Left lung (tissue), 4 donors: ENCODE measurements at regions not wholly inside any gene's neighbourhood (a gene's known extent, or its start where the extent isn't known, plus 50 kb on each side); places are given as distances from the start of the nearest gene placed in this dataset.

ENCODE experiments used
- ATAC-seq: fragments of 200-7000 bp; cut with Tn5 transposase; one replicate; pipeline ENCODE4 v1.9.1; 2020; ENCODE audit warnings: moderate library complexity
- DNase-seq, 4 donors: peaks; one replicate each; pipeline ENCODE4 v3.0.0-alpha.2; 2013 to 2020
- H3K27ac ChIP-seq, 2 donors: fragments of 200-600 bp; sonication (generic) in 1 of 2; one replicate each; pipeline versions ENCODE4 v1.5.0 to v1.8.0; 2020 to 2021
- H3K27me3 ChIP-seq, 2 donors: fragments of 200-600 bp; sonication (generic) in 1 of 2; one replicate each; pipeline versions ENCODE4 v1.5.0 to v1.8.0; 2020 to 2021
- H3K36me3 ChIP-seq, 2 donors: fragments of 200-600 bp; sonication (generic) in 1 of 2; one replicate each; pipeline versions ENCODE4 v1.5.0 to v1.8.0; 2020 to 2021
- H3K4me1 ChIP-seq, 2 donors: fragments of 200-600 bp; one replicate each; pipeline ENCODE4 v1.8.0; 2021
- H3K4me3 ChIP-seq, 2 donors: fragments of 200-600 bp; sonication (generic) in 1 of 2; one replicate each; pipeline versions ENCODE4 v1.5.0 to v1.8.0; 2020 to 2021; ENCODE audit warnings: mild to moderate bottlenecking in 1 of 2
- H3K9me3 ChIP-seq, 2 donors: fragments of 200-600 bp; sonication (generic) in 1 of 2; one replicate each; pipeline versions ENCODE4 v1.5.0 to v1.8.0; 2020 to 2021
- CTCF ChIP-seq, 2 donors: fragments of 200-600 bp; sonication (generic) in 1 of 2; IDR thresholded peaks; one replicate each; pipeline versions ENCODE4 v1.5.0 to v1.8.0; 2021; ENCODE audit warnings: antibody characterized with exemption in 2 of 2
- intact Hi-C, 2 donors: fragments of 100-400 bp; cut with DNase I; formaldehyde crosslinking; loops; one replicate each; pipeline versions ENCODE4 v1.11.2 to v1.14.2; 2022
- donor health status: DM: no; HTN: yes; CAD: no.
- donor health status: DM: no; HTN: no; CAD: no.

- H3K36me3 ChIP-seq, result no peaks in the 10 kb centered on the region
- no peaks in the 10 kb centered on the region for H3K4me1 ChIP-seq
- H3K4me3 ChIP-seq, result no peak overlapping the region
- no peak for TF ChIP-seq CTCF (IDR thresholded peaks at IDR 0.05)
- no peaks in the 10 kb centered on the region for H3K27me3 ChIP-seq
- ATAC-seq, result no peak
- DNase-seq, result no peak
- peaks cover 0 to 10% of the 10 kb centered on the region in 2 donors for H3K9me3 ChIP-seq
- H3K27ac ChIP-seq, result no peak overlapping the region
- intact Hi-C loops, result no loop called here
Observed at GRCh38 chr13:56396318-56396717, 744.4 kb upstream of the PRR20A start.

- Histone ChIP-seq H3K4me1 (no peaks in the 10 kb centered on the region), H3K27me3 (no peaks in the 10 kb centered on the region), H3K27ac (no peak overlapping the region), H3K4me3 (no peak overlapping the region), H3K9me3 (peaks cover 0 to 16% of the 10 kb centered on the region in 2 donors), H3K36me3 (no peaks in the 10 kb centered on the region)
- intact Hi-C loops, result no loop called here
- no peak for TF ChIP-seq CTCF (IDR thresholded peaks at IDR 0.05)
- ATAC-seq, result no peak
- peak in 1 of 4 donors; percentile 33 for DNase-seq
Observed at GRCh38 chr13:56400774-56401173, 739.9 kb upstream of the PRR20A start.

DNA sequence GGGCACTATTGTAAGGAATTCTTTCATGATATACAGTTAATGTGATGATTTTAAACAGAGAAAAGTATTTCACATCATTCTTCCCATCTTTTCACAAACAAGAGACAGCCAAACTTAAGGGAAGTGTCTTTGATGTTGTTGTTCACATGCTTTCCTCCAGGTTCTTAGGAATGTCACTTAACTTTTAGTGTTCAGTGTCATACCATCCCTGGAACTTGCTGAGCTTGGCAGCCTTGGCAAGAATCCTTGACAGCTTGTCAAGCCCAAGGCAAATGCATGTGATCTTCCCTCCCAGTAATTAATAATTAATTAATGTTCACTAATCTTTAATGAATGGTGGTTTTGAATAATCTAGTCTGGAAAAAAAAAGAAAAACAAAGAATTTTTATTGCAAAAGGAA, 727.9 kb upstream of the PRR20A start:
- Histone ChIP-seq H3K4me3 (no peak overlapping the region), H3K9me3 (peaks cover 0 to 16% of the 10 kb centered on the region in 2 donors), H3K27me3 (no peaks in the 10 kb centered on the region), H3K36me3 (no peaks in the 10 kb centered on the region), H3K4me1 (no peaks in the 10 kb centered on the region), H3K27ac (no peak overlapping the region)
- intact Hi-C loops, result no loop called here
- DNase-seq (no peak), ATAC-seq (no peak)
- TF ChIP-seq CTCF (IDR thresholded peaks at IDR 0.05), result no peak

- Histone ChIP-seq H3K27me3 (no peaks in the 10 kb centered on the region), H3K4me1 (no peaks in the 10 kb centered on the region), H3K36me3 (no peaks in the 10 kb centered on the region), H3K4me3 (no peak overlapping the region), H3K27ac (no peak overlapping the region), H3K9me3 (no peaks in the 10 kb centered on the region)
- DNase-seq, result no peak
- intact Hi-C loops, result no loop called here
- no peak for TF ChIP-seq CTCF (IDR thresholded peaks at IDR 0.05)
- no peak for ATAC-seq
Observed at GRCh38 chr13:56424246-56424645, 716.5 kb upstream of the PRR20A start.

DNA sequence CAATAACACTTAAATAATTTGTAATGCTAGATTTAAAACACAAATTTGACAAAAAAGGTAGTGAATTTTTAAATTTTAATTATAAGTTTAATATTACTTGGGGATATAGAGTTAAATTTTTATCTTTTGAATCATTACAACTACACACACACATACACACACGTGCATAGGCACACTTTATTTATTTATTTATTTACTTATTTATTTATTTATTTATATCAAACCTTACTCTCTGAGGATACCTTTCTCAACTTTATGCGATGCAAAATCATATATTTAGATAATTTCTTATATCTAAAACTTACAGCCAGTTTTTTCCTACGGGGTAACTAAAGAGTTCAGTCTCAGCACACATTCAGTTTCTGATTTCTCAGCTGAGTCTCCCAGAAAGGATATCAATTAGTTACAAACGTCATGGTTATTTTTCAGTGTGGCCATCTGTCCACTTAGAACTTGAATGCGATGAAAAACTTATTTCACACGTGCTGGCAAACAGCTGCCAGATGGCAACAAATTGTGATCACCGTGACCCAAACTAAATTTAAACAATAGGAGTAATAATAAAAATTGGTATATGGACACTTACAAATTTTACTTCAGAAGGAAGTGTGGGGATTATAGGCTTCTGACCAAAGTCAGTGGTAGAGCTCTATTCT, 683.1 kb upstream of the PRR20A start:
- Histone ChIP-seq H3K27ac (no peak overlapping the region), H3K4me1 (no peaks in the 10 kb centered on the region), H3K27me3 (no peaks in the 10 kb centered on the region), H3K36me3 (no peaks in the 10 kb centered on the region), H3K9me3 (peaks cover 0 to 7% of the 10 kb centered on the region in 2 donors), H3K4me3 (no peak overlapping the region)
- intact Hi-C loops, result no loop called here
- TF ChIP-seq CTCF (IDR thresholded peaks at IDR 0.05), result no peak
- DNase-seq (no peak), ATAC-seq (no peak)
